NCI-H69 (cell line): ENCODE measurements at regions not wholly inside any gene's neighbourhood (a gene's known extent, or its start where the extent isn't known, plus 50 kb on each side); places are given as distances from the start of the nearest gene placed in this dataset.
"Not testable (repeated sequence)": the region's sequence is repeated elsewhere in the genome, so short reads cannot be mapped to it uniquely, and the experiment has no call there.

Source experiments
- DNase-seq: peaks from one replicate; lab custom pipeline; 2025; lab: John Stamatoyannopoulos, UW

GRCh38 chr2:37570773-37571586 is 100.5 kb downstream of the CDC42EP3 start:
- DNase-seq: no peak

- no peak for DNase-seq
These were observed 99.8 kb downstream of the CDC42EP3 start for GRCh38 chr2:37571587-37572136.

DNA sequence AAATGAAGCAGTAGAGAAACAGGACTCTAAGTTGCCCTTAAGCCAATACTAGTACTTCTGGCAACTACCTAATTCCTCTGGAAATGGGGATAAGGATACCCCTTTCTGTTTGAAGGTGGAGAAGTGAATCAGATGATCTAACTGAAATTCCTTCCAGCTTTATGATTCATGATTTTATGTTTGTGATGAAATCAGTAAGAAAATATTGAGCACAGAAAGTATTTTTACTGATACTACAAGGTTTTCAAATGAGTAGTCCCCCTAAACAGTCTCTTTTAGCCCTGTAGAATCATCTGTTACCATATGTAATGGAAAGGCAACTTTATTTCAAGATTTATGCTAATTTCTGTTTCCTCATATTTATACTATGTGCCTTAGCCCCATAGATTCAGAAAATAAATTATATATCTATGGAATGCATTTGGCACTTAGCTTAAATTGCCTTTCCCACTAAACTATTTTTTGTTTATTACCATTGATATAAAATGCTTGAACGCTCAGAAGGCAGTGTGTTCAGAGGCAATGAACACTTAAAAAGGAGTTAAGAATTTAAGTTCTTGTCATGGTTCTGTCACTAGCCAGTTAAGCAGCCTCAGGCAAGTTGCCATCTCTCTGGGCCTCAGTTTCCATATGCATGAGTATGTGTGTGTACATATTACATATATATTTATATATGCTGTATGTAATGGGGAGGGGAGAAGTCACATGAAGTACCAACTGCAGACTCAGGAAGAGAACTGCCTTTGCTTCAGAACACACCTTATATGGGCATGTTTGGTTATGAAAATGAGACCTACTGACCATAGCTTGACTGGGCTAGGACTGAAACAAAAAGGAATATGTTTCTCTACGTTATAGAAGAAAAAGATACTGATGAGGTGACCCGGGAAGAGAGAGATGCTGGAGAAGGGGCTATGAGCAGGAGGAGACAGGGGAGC is 97.7 kb downstream of the CDC42EP3 start:
- no peak for DNase-seq

GRCh38 chr2:37575780-37576179 is 95.7 kb downstream of the CDC42EP3 start:
- DNase-seq: no peak

DNA sequence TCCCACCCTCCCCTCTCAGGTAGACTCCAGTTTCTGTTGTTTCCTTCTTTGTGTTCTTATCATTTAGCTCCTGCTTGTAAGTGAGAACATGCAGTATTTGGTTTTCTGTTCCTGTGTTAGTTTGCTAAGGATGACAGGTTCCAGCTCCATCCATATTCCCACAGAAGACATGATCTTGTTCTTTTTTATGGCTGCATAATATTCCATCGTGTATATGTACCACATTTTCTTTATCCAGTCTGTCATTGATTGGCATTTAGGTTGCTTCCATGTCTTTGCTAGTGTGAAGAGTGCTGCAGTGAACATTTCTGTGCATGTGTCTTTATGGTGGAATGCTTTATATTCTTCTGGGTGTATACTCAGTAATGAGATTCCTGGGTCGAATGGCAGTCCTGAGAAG is 95.2 kb downstream of the CDC42EP3 start:
- DNase-seq: not testable (repeated sequence)

GRCh38 chr2:37576831-37577230 is 94.6 kb downstream of the CDC42EP3 start:
- no peak for DNase-seq

GRCh38 chr2:37579192-37579713 is 92.2 kb downstream of the CDC42EP3 start:
- DNase-seq: no peak

DNA sequence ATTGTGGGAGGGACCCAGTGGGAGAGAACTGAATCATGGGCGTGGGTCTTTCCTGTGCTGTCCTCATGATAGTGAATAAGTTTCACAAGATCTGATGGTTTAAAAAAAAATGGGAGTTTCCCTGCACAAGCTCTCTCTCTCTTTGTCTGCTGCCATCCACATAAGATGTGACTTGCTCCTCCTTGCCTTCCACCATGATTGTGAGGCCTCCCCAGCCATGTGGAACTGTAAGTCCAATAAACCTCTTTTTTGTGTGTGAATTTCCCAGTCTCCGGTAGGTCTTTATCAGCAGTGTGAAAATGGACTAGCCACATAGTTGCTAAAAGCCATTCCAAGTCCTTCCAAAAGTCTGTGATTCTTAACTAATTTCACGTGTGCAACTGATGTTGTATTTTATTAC is 91.5 kb downstream of the CDC42EP3 start:
- DNase-seq: not testable (repeated sequence)

DNA sequence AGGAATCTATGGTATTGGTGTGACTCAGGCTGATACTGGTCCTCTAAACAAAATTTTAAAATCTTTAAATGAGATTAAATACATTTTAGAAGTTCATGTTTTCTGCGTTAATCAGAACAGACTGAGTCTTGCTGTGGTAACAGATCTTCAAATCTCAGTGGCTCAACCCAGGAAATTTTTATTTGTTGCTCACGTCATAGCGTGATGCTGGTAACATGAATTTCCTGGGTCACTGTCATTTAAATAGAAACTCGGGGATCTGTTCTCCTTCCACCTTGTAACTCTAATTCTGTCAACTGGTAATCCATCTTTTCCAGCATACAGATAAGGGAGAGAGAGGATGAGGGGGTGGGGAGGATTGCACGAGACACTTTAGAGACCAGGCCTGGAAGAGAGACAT is 90.0 kb downstream of the CDC42EP3 start:
- DNase-seq: no peak

GRCh38 chr2:37582481-37583220 is 88.8 kb downstream of the CDC42EP3 start:
- DNase-seq: peak; percentile 17

DNA sequence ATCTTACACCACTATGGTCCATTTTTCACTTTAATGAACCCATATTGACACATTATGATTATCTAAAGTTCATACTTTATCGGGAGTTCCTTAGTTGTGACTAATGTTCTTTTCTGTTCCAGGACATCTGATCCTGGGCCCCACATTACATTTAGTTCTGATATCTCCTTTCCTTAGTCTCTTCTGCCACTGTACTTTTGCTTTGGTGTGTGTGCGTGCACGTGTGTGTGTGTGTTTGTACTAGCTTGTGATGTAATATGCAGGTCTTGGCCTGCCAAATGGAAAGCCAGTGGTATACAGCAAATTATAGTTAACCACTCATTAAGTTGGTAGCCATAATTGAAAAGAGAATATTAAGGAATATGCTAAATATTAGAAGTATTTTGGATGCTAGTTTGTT is 88.0 kb downstream of the CDC42EP3 start:
- peak; percentile 42 for DNase-seq

- DNase-seq: peak; percentile 24
These were observed 87.6 kb downstream of the CDC42EP3 start for GRCh38 chr2:37583867-37584266.

- DNase-seq: peak; percentile 88
These were observed 86.0 kb downstream of the CDC42EP3 start for GRCh38 chr2:37585295-37585908.

DNA sequence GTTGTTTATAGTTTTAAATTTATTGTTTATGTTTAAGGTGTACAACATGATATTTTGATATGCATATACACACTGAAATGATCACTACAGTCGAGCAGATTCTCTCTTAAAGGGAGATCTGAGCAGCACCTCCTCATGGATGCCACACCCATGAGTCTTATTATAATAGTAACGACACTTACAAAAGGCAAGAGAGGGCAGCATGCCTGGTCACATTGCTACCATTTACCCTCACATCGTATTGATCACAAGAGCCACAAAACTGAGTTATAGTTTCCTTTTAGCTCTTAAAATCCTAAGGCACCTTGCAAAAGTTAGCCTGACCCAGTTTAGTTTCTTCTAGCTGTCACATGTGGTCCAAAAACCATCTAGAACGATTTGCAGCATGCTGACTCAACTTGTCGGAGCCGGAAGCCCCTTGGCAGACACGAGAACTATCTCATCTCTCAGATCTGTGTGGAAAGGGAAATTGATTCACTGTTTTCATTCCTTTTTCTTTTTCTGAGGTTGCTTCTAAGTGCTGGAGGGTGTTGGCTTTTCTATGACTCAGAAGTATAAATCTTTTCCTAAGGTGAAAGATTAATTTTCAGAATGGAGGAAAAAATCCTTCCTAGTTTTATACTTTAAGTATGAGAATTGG is 85.3 kb downstream of the CDC42EP3 start:
- DNase-seq: peak; percentile 24

DNA sequence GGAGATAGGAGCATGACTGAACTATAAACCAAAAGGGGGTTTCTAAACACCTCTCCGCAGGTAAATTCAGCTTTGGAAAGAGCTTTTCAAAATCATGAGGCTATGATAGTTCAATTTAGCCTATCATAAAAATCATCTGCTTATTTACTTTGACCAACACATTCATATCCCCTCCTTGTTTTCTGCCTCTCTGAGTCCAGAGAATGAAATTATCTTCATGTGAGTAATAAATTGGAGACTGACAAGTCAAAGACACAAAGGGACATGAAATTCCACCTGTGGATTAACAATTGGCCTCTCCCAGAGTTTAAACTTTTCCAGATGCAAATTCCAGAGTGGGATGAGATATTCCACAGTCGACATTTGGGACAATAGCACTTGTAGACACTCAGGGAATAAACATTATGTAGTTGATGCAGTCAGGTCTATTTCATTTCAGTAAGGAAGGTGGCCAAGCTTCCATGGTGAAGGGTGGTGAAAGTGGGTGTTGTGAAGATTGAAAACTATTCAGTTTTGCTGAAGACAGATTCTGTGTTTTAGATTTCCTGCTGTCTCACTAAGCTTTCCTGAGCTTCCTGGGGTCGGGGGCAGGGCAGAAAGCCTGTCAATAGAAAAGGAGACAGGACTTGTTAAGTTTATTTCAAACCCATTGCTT is 84.7 kb downstream of the CDC42EP3 start:
- peak; percentile 15 for DNase-seq

- DNase-seq: no peak
These were observed 83.6 kb downstream of the CDC42EP3 start for GRCh38 chr2:37587817-37588216.

GRCh38 chr2:37588316-37588777 is 83.1 kb downstream of the CDC42EP3 start:
- DNase-seq: peak; percentile 84

GRCh38 chr2:37589298-37589697 is 82.1 kb downstream of the CDC42EP3 start:
- DNase-seq: no peak

GRCh38 chr2:37590119-37590571 is 81.3 kb downstream of the CDC42EP3 start:
- DNase-seq: no peak
